Endothelial cell of umbilical vein (primary cell): ENCODE measurements at regions not wholly inside any gene's neighbourhood (a gene's known extent, or its start where the extent isn't known, plus 50 kb on each side); places are given as distances from the start of the nearest gene placed in this dataset.

Source experiments
- BruUV-seq: library from RNA; stranded (reverse); fragments of 400-500 nt; replicated peaks from 2 replicates; lab custom pipeline; 2021; lab: Mats Ljungman, UMichigan
- CTCF ChIA-PET: fragments of 300-600, 350-600 bp; sonication (Branson Sonifier 250); formaldehyde crosslinking; loops from one replicate; lab custom pipeline; 2021; ENCODE audit warnings: antibody characterized with exemption, inconsistent platforms; lab: Charles Lee
- POLR2A ChIA-PET: fragments of 300-600, 350-600 bp; sonication (Branson Sonifier 250); formaldehyde crosslinking; loops from one replicate; lab custom pipeline; 2021; ENCODE audit warnings: antibody characterized with exemption, inconsistent platforms; lab: Charles Lee
- DNase-seq: peaks from one replicate; pipeline ENCODE4 v3.0.0-alpha.2; 2011; ENCODE audit warnings: low read depth, low spot score
- FAIRE-seq: peaks from 2 replicates; lab custom pipeline; 2011; peaks lifted over from hg19 to GRCh38; lab: Jason Lieb, UNC
- H2AFZ ChIP-seq: 2 replicates; pipeline ENCODE4 v1.6.0; 2012; ENCODE audit warnings: low read depth, low read length, control low read depth, inconsistent platforms
- H3K27ac ChIP-seq: 2 replicates; pipeline ENCODE4 v1.5.1; 2011; ENCODE audit warnings: low read depth, mild to moderate bottlenecking, control low read depth, low read length, moderate library complexity; ENCODE audit not compliant: insufficient read depth
- H3K27me3 ChIP-seq, 2 experiments: 2 replicates each; pipeline versions ENCODE4 v1.6.0 to v1.6.1; 2011; ENCODE audit warnings: low read length in 2 of 2, mixed read lengths in 1 of 2; ENCODE audit not compliant: control insufficient read depth in 2 of 2, insufficient read depth in 2 of 2
- H3K36me3 ChIP-seq, 2 experiments: 2 replicates in 1 of 2; 3 replicates in 1 of 2; pipeline ENCODE4 v1.5.1; 2011; ENCODE audit warnings: low read length in 2 of 2, mild to moderate bottlenecking in 1 of 2, moderate library complexity in 1 of 2; ENCODE audit not compliant: control insufficient read depth in 2 of 2, insufficient read depth in 2 of 2; ENCODE audit errors: extremely low read depth in 1 of 2
- H3K4me1 ChIP-seq: 3 replicates; pipeline ENCODE4 v1.5.1; 2011; ENCODE audit warnings: mild to moderate bottlenecking, low read length; ENCODE audit not compliant: control insufficient read depth, insufficient read depth; ENCODE audit errors: extremely low read depth
- H3K4me2 ChIP-seq: 2 replicates; pipeline ENCODE4 v1.6.1; 2011; ENCODE audit warnings: low read length, control low read depth, mixed read lengths; ENCODE audit not compliant: insufficient read depth
- H3K4me3 ChIP-seq, 3 experiments: fragments of 200-600 bp in 1 of 3; sonication (generic), shearing (Covaris generic) in 1 of 3; replicated peaks in 1 of 3; 2 replicates each; pipeline ENCODE4 v1.5.1; 2011 to 2016; ENCODE audit warnings: control low read depth in 3 of 3, low read length in 3 of 3, mild to moderate bottlenecking in 2 of 3, inconsistent platforms in 1 of 3, low read depth in 1 of 3, moderate library complexity in 1 of 3; ENCODE audit not compliant: insufficient read depth in 1 of 3
- H3K79me2 ChIP-seq: 2 replicates; pipeline ENCODE4 v1.6.0; 2012; ENCODE audit warnings: low read length, inconsistent platforms; ENCODE audit not compliant: control insufficient read depth, insufficient read depth
- H3K9ac ChIP-seq: replicated peaks from 2 replicates; pipeline ENCODE3; 2011; ENCODE audit warnings: low read length, control low read depth; ENCODE audit not compliant: insufficient read depth; ENCODE audit errors: extremely low read depth
- H3K9me1 ChIP-seq: replicated peaks from 3 replicates; pipeline ENCODE4 v1.6.0; 2011; ENCODE audit warnings: mild to moderate bottlenecking, low read length; ENCODE audit not compliant: control insufficient read depth, insufficient read depth; ENCODE audit errors: extremely low read depth
- H3K9me3 ChIP-seq: replicated peaks from 2 replicates; pipeline ENCODE4 v1.5.1; 2012; ENCODE audit warnings: low read length, inconsistent platforms; ENCODE audit not compliant: control insufficient read depth, insufficient read depth
- H4K20me1 ChIP-seq: replicated peaks from 2 replicates; pipeline ENCODE3; 2011; ENCODE audit warnings: mild to moderate bottlenecking, low read length; ENCODE audit not compliant: control insufficient read depth, insufficient read depth; ENCODE audit errors: extremely low read depth
- EZH2 ChIP-seq: IDR thresholded peaks from 2 replicates; pipeline ENCODE4 v1.6.1; 2012; ENCODE audit warnings: borderline replicate concordance, low read depth, mild to moderate bottlenecking, moderate library complexity, low read length, inconsistent platforms; ENCODE audit not compliant: severe bottlenecking
- FOS ChIP-seq: IDR thresholded peaks from 2 replicates; pipeline ENCODE4 v1.6.1; 2011; ENCODE audit warnings: mild to moderate bottlenecking, low read length, moderate library complexity, borderline replicate concordance; ENCODE audit not compliant: insufficient read depth
- JUN ChIP-seq: IDR thresholded peaks from 2 replicates; pipeline ENCODE4 v1.6.1; 2011; ENCODE audit warnings: borderline replicate concordance, low read depth; ENCODE audit not compliant: insufficient read length, insufficient read depth
- MYC ChIP-seq: IDR thresholded peaks from one replicate; pipeline ENCODE4 v1.6.1; 2011; ENCODE audit warnings: mild to moderate bottlenecking, low read depth, low read length
- POLR2A ChIP-seq: IDR thresholded peaks from 2 replicates; pipeline ENCODE4 v1.6.1; 2012; ENCODE audit warnings: low read depth, mild to moderate bottlenecking, control low read depth, low read length
- dilution Hi-C: fragments of 300-500 bp; cut with MboI; formaldehyde crosslinking; loops from one replicate; pipeline ENCODE4 v1.15.0; 2019; ENCODE audit warnings: low sequenced_read_pairs; ENCODE audit not compliant: extremely low pct_ligation_motif_present
- intact Hi-C: fragments of 100-400 bp; cut with micrococcal nuclease; formaldehyde crosslinking; loops from one replicate; pipeline ENCODE4 v1.10.0; 2022
- TF ChIP-seq, protein P1 (sequence below), 2 donors: IDR thresholded peaks; 1 replicate in 1 of 2; 2 replicates in 1 of 2; pipeline ENCODE4 v1.5.1; 2011; ENCODE audit warnings: low read length in 2 of 2, mild to moderate bottlenecking in 2 of 2, moderate library complexity in 2 of 2, control low read depth in 1 of 2, inconsistent platforms in 1 of 2, low read depth in 1 of 2; ENCODE audit not compliant: insufficient read depth in 1 of 2; ENCODE audit errors: extremely low read depth in 1 of 2
- TF ChIP-seq, protein P2 (sequence below): IDR thresholded peaks from 2 replicates; pipeline ENCODE4 v1.6.1; 2011; ENCODE audit not compliant: insufficient read depth, insufficient read length

DNA sequence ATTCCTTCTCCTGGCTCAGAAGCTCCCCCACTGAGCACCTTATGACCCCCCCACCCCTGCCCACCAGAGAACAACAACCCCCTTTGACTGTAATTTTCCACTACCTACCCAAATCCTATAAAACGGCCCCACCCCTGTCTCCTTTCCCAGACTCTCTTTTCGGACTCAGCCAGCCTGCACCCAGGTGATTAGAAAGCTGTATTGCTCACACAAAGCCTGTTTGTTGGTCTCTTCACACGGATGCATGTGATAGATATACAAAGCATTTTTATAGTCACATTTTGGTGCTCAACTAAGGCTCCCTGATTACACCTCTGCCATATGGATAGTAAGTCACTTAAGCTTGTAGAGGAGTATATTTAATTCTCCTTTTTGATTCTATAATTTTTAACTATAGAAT, 985.8 kb downstream of the REEP3 start:
- no peak overlapping the region for H2AFZ ChIP-seq
- H4K20me1 ChIP-seq: no peaks in the 10 kb centered on the region
- FAIRE-seq (no peak), DNase-seq (no peak)
- ChIA-PET CTCF (no interaction called here), POLR2A (no interaction called here)
- dilution Hi-C loops: no loop called here
- H3K4me1 ChIP-seq: peaks cover 3% of the 10 kb centered on the region
- no peak overlapping the region for H3K27ac ChIP-seq
- H3K9me1 ChIP-seq: no peaks in the 10 kb centered on the region
- no peak overlapping the region for H3K4me3 ChIP-seq
- no TSS peak for BruUV-seq
- H3K36me3 ChIP-seq: no peaks in the 10 kb centered on the region
- H3K27me3 ChIP-seq: no peaks in the 10 kb centered on the region
- no peak overlapping the region for H3K9ac ChIP-seq
- TF ChIP-seq POLR2A: no peak
- no peak for TF ChIP-seq FOS
- no peaks in the 10 kb centered on the region for H3K79me2 ChIP-seq
- H3K4me2 ChIP-seq: no peak overlapping the region
- intact Hi-C loops: no loop called here
- no peaks in the 10 kb centered on the region for H3K9me3 ChIP-seq

DNA sequence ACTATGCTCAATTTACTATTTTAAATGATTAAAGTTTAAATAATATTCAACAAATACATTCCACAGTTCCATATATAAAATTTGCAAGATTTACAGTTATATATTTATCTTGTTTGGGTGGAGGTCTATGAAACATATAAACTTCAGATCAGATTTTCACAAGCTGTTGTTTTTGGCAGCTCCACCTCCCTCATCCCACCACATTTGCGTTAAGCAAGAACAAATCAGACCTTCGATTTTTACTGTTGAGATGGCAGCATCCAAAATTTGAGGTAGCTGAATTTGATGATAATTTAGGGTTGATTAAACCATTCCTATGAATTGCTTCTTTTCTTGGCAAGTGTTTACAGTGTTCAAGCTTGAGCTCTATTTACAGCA, 986.4 kb downstream of the REEP3 start:
- no peak for TF ChIP-seq EZH2
- TF ChIP-seq MYC: no peak
- no peak for TF ChIP-seq JUN
- TF ChIP-seq, protein P1, sequence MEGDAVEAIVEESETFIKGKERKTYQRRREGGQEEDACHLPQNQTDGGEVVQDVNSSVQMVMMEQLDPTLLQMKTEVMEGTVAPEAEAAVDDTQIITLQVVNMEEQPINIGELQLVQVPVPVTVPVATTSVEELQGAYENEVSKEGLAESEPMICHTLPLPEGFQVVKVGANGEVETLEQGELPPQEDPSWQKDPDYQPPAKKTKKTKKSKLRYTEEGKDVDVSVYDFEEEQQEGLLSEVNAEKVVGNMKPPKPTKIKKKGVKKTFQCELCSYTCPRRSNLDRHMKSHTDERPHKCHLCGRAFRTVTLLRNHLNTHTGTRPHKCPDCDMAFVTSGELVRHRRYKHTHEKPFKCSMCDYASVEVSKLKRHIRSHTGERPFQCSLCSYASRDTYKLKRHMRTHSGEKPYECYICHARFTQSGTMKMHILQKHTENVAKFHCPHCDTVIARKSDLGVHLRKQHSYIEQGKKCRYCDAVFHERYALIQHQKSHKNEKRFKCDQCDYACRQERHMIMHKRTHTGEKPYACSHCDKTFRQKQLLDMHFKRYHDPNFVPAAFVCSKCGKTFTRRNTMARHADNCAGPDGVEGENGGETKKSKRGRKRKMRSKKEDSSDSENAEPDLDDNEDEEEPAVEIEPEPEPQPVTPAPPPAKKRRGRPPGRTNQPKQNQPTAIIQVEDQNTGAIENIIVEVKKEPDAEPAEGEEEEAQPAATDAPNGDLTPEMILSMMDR (IDR thresholded peaks at IDR 0.05; ENCODE audit: extremely low read depth in 1 of 2, insufficient read depth in 1 of 2, low read depth in 1 of 2, low read length in 2 of 2): no peak
- TF ChIP-seq, protein P2, sequence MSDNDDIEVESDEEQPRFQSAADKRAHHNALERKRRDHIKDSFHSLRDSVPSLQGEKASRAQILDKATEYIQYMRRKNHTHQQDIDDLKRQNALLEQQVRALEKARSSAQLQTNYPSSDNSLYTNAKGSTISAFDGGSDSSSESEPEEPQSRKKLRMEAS: no peak
- intact Hi-C loops (no loop called here), dilution Hi-C loops (no loop called here)
- no peaks in the 10 kb centered on the region for H3K79me2 ChIP-seq
- no peaks in the 10 kb centered on the region for H3K36me3 ChIP-seq
- no peaks in the 10 kb centered on the region for H4K20me1 ChIP-seq
- no peak overlapping the region for H3K9ac ChIP-seq
- no peaks in the 10 kb centered on the region for H3K27me3 ChIP-seq
- H3K4me3 ChIP-seq: no peak overlapping the region
- no peak overlapping the region for H3K4me2 ChIP-seq
- peaks cover 3% of the 10 kb centered on the region for H3K4me1 ChIP-seq
- POLR2A ChIA-PET: no interaction called here
- no peak overlapping the region for H2AFZ ChIP-seq
- no peak overlapping the region for H3K27ac ChIP-seq
- H3K9me3 ChIP-seq: no peaks in the 10 kb centered on the region
- no TSS peak for BruUV-seq
- CTCF ChIA-PET: no interaction called here
- no peak for FAIRE-seq
- DNase-seq: no peak
- no peaks in the 10 kb centered on the region for H3K9me1 ChIP-seq
